ENCODE measurements at regions not wholly inside any gene's neighbourhood (a gene's known extent, or its start where the extent isn't known, plus 50 kb on each side); places are given as distances from the start of the nearest gene placed in this dataset.
"Not testable (repeated sequence)": the region's sequence is repeated elsewhere in the genome, so short reads cannot be mapped to it uniquely, and the experiment has no call there.

- no peak for DNase-seq
These were observed 375.9 kb downstream of the NXPH1 start for GRCh38 chr7:8809320-8809719.

GRCh38 chr7:8817448-8818036 is 384.1 kb downstream of the NXPH1 start:
- DNase-seq = no peak

GRCh38 chr7:8818406-8818805 is 385.0 kb downstream of the NXPH1 start:
- no peak for DNase-seq

- DNase-seq = no peak
These were observed 389.2 kb downstream of the NXPH1 start for GRCh38 chr7:8822595-8822994.

GRCh38 chr7:8823486-8823885 is 390.1 kb downstream of the NXPH1 start:
- DNase-seq = no peak

- no peak for DNase-seq
These were observed 393.9 kb downstream of the NXPH1 start for GRCh38 chr7:8827329-8827728.

GRCh38 chr7:8829100-8829499 is 395.7 kb downstream of the NXPH1 start:
- DNase-seq = no peak

GRCh38 chr7:8831376-8831775 is 398.0 kb downstream of the NXPH1 start:
- no peak for DNase-seq

- DNase-seq = no peak
These were observed 399.9 kb downstream of the NXPH1 start for GRCh38 chr7:8833355-8833754.

GRCh38 chr7:8841171-8841570 is 407.8 kb downstream of the NXPH1 start:
- DNase-seq = no peak

GRCh38 chr7:8871716-8872115 is 438.3 kb downstream of the NXPH1 start:
- no peak for DNase-seq

- DNase-seq = no peak
These were observed 448.5 kb downstream of the NXPH1 start for GRCh38 chr7:8881916-8882315.

GRCh38 chr7:8885480-8886000 is 452.1 kb downstream of the NXPH1 start:
- DNase-seq = no peak

- DNase-seq = not testable (repeated sequence)
These were observed 456.9 kb downstream of the NXPH1 start for GRCh38 chr7:8890346-8890745.

GRCh38 chr7:8893775-8894174 is 460.4 kb downstream of the NXPH1 start:
- DNase-seq = no peak

- no peak for DNase-seq
These were observed 473.1 kb downstream of the NXPH1 start for GRCh38 chr7:8906396-8907075.

GRCh38 chr7:8908889-8909288 is 475.5 kb downstream of the NXPH1 start:
- DNase-seq = no peak

GRCh38 chr7:8913682-8914081 is 480.3 kb downstream of the NXPH1 start:
- DNase-seq = no peak

GRCh38 chr7:8921807-8922206 is 488.4 kb downstream of the NXPH1 start:
- no peak for DNase-seq

- DNase-seq = no peak
These were observed 489.3 kb downstream of the NXPH1 start for GRCh38 chr7:8922726-8923125.

GRCh38 chr7:8923164-8923806 is 489.9 kb downstream of the NXPH1 start:
- DNase-seq = no peak

GRCh38 chr7:8931906-8932646 is 498.7 kb downstream of the NXPH1 start:
- DNase-seq = no peak

- DNase-seq = no peak
These were observed 499.3 kb downstream of the NXPH1 start for GRCh38 chr7:8932751-8933150.

- no peak for DNase-seq
These were observed 503.8 kb downstream of the NXPH1 start for GRCh38 chr7:8937204-8937603.

Data from GF-D8 (cell line).